Loucy (cell line): ENCODE measurements at regions not wholly inside any gene's neighbourhood (a gene's known extent, or its start where the extent isn't known, plus 50 kb on each side); places are given as distances from the start of the nearest gene placed in this dataset.

Source experiments
- H2AFZ ChIP-seq: fragments of 200-600 bp; sonication (generic); 2 replicates; pipeline ENCODE4 v1.6.0; 2016; ENCODE audit warnings: antibody characterized with exemption, mild to moderate bottlenecking, low read length, moderate library complexity
- H3F3A ChIP-seq: fragments of 200-600 bp; 2 replicates; pipeline ENCODE4 v1.6.0; 2016; ENCODE audit warnings: antibody characterized with exemption, low read depth, mild to moderate bottlenecking
- H3K27me3 ChIP-seq: fragments of 200-600 bp; sonication (generic); 2 replicates; pipeline ENCODE4 v1.6.1; 2014; ENCODE audit warnings: low read length, mild to moderate bottlenecking; ENCODE audit not compliant: insufficient read depth, poor library complexity, severe bottlenecking
- H3K36me3 ChIP-seq: fragments of 200-600 bp; sonication (generic); 2 replicates; pipeline ENCODE4 v1.6.1; 2016; ENCODE audit warnings: low read length; ENCODE audit not compliant: insufficient read depth
- H3K4me1 ChIP-seq: fragments of 200-600 bp; sonication (generic); 2 replicates; pipeline ENCODE4 v1.5.1; 2014; ENCODE audit warnings: low read length, mild to moderate bottlenecking; ENCODE audit not compliant: insufficient read depth, poor library complexity, severe bottlenecking
- H3K4me2 ChIP-seq: fragments of 200-600 bp; sonication (generic); 2 replicates; pipeline ENCODE4 v1.6.0; 2014; ENCODE audit warnings: antibody characterized with exemption, low read length, low read depth, mild to moderate bottlenecking; ENCODE audit not compliant: poor library complexity, severe bottlenecking
- H3K4me3 ChIP-seq: fragments of 200-600 bp; sonication (generic); 2 replicates; pipeline ENCODE4 v1.5.1; 2014; ENCODE audit warnings: low read length, mild to moderate bottlenecking, mixed read lengths; ENCODE audit not compliant: poor library complexity, severe bottlenecking
- H3K79me2 ChIP-seq: fragments of 200-600 bp; sonication (generic); 2 replicates; pipeline ENCODE4 v1.6.1; 2014; ENCODE audit warnings: low read length; ENCODE audit not compliant: insufficient read depth
- H3K9ac ChIP-seq: fragments of 200-600 bp; sonication (generic); 2 replicates; pipeline ENCODE4 v1.6.0; 2014; ENCODE audit warnings: mild to moderate bottlenecking, low read depth, low read length, moderate library complexity; ENCODE audit not compliant: poor library complexity, severe bottlenecking
- H3K9me2 ChIP-seq: fragments of 200-600 bp; sonication (generic); replicated peaks from 2 replicates; pipeline ENCODE4 v1.6.1; 2016; ENCODE audit warnings: low read depth, low read length, mixed read lengths
- H3K9me3 ChIP-seq: fragments of 200-600 bp; sonication (generic); 2 replicates; pipeline ENCODE4 v1.6.1; 2014; ENCODE audit warnings: mild to moderate bottlenecking, antibody characterized with exemption, low read length, low read depth; ENCODE audit not compliant: insufficient read depth
- H4K20me1 ChIP-seq: fragments of 200-600 bp; sonication (generic); 2 replicates; pipeline ENCODE4 v1.6.0; 2014; ENCODE audit warnings: antibody characterized with exemption, low read length, mild to moderate bottlenecking; ENCODE audit not compliant: insufficient read depth, poor library complexity, severe bottlenecking
- CTCF ChIP-seq: fragments of 200-600 bp; sonication (generic); conservative IDR thresholded peaks from 2 replicates; pipeline ENCODE4 v1.5.1; 2014; ENCODE audit warnings: mild to moderate bottlenecking, antibody characterized with exemption, low read length
- EZH2phosphoT487 ChIP-seq: fragments of 200-600 bp; IDR thresholded peaks from 2 replicates; pipeline ENCODE4 v1.6.1; 2018; ENCODE audit warnings: antibody characterized with exemption, mild to moderate bottlenecking, moderate library complexity, borderline replicate concordance

GRCh38 chr2:75317802-75318201 lies 118.5 kb upstream of the TACR1 start:
- no peak for TF ChIP-seq EZH2phosphoT487
- TF ChIP-seq CTCF = no peak
- Histone ChIP-seq H3K27me3 (no peaks in the 10 kb centered on the region), H2AFZ (no peak overlapping the region), H3K4me2 (no peak overlapping the region), H3K36me3 (no peaks in the 10 kb centered on the region), H3K9ac (no peak overlapping the region), H3K9me2 (no peaks in the 10 kb centered on the region), H3K9me3 (no peaks in the 10 kb centered on the region), H3K79me2 (no peaks in the 10 kb centered on the region), H3K4me1 (peaks cover 17% of the 10 kb centered on the region), H3F3A (no peaks in the 10 kb centered on the region), H4K20me1 (no peaks in the 10 kb centered on the region), H3K4me3 (no peak overlapping the region)

- no peaks in the 10 kb centered on the region for H3K79me2 ChIP-seq
- no peak overlapping the region for H3K4me2 ChIP-seq
- no peak overlapping the region for H3K4me3 ChIP-seq
- H3K9me3 ChIP-seq = no peaks in the 10 kb centered on the region
- H3K36me3 ChIP-seq = no peaks in the 10 kb centered on the region
- H3K9ac ChIP-seq = no peak overlapping the region
- H2AFZ ChIP-seq = no peak overlapping the region
- no peaks in the 10 kb centered on the region for H3F3A ChIP-seq
- TF ChIP-seq EZH2phosphoT487 = no peak
- no peak for TF ChIP-seq CTCF
- H3K4me1 ChIP-seq = peaks cover 22% of the 10 kb centered on the region
- H4K20me1 ChIP-seq = no peaks in the 10 kb centered on the region
- H3K27me3 ChIP-seq = no peaks in the 10 kb centered on the region
- no peaks in the 10 kb centered on the region for H3K9me2 ChIP-seq
Measured at GRCh38 chr2:75317316-75317715, 118.0 kb upstream of the TACR1 start.

- Histone ChIP-seq H4K20me1 (no peaks in the 10 kb centered on the region), H2AFZ (no peak overlapping the region; the same call in 1 of the 2 replicates), H3K9ac (no peak overlapping the region), H3K4me1 (peaks cover 24% of the 10 kb centered on the region), H3K4me2 (no peak overlapping the region), H3K9me3 (no peaks in the 10 kb centered on the region), H3F3A (no peaks in the 10 kb centered on the region), H3K9me2 (no peaks in the 10 kb centered on the region), H3K36me3 (no peaks in the 10 kb centered on the region), H3K4me3 (no peak overlapping the region), H3K79me2 (no peaks in the 10 kb centered on the region), H3K27me3 (no peaks in the 10 kb centered on the region)
- TF ChIP-seq CTCF (no peak), EZH2phosphoT487 (no peak)
Measured at GRCh38 chr2:75315436-75315835, 116.1 kb upstream of the TACR1 start.
